ENCODE measurements at regions not wholly inside any gene's neighbourhood (a gene's known extent, or its start where the extent isn't known, plus 50 kb on each side); places are given as distances from the start of the nearest gene placed in this dataset.

DNA sequence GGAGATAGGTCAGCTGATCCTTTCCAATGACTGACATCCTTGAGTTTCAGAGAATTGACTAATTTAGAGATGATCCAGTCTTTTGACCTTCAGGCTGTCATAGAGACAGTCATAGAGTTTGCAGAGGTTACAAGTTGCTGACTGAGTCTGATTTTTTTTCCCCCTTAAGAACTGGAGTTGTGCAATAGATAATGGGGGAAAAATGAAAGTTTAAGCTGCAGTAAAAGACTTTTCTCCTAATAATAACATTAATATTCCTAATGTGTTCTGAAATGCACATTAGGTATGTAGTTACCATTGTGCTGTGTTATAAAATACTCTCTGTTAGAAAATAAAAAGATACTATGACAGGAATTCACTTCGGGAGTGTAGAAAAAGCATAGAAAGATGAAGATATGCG lies 876.9 kb upstream of the RAG2 start:
- H3K36me3 ChIP-seq (ENCODE audit: insufficient read depth, low read length), result no peaks in the 10 kb centered on the region
- H4K20me1 ChIP-seq (ENCODE audit: insufficient read depth, low read length), result no peaks in the 10 kb centered on the region
- no peak overlapping the region for H3K4me3 ChIP-seq (ENCODE audit: low read depth, low read length, poor library complexity, severe bottlenecking)
- no peak overlapping the region for H3K27ac ChIP-seq (ENCODE audit: low read depth, low read length, poor library complexity, severe bottlenecking)
- intact Hi-C loops (cut with micrococcal nuclease; ENCODE audit: unreplicated experiment), result no loop called here
- H3K4me1 ChIP-seq (ENCODE audit: insufficient read depth, low read length, poor library complexity, severe bottlenecking), result no peaks in the 10 kb centered on the region
- no peaks in the 10 kb centered on the region for H3K79me2 ChIP-seq (ENCODE audit: insufficient read depth, low read depth, low read length)
- H2AFZ ChIP-seq (ENCODE audit: low read length), result no peak overlapping the region
- ChIA-PET POLR2A (no interaction called here), CTCF (ENCODE audit: unreplicated experiment) (no interaction called here)
- H3K4me2 ChIP-seq (ENCODE audit: low read length), result no peak overlapping the region
- no TSS peak for BruUV-seq (replicated peaks)
- peaks cover 7% of the 10 kb centered on the region; the same call in 1 of the 2 replicates for H3K9me3 ChIP-seq (ENCODE audit: low read length)
- H3K9me2 ChIP-seq (ENCODE audit: insufficient read depth, low read length), result no peaks in the 10 kb centered on the region
- DNase-seq (ENCODE audit: low spot score), result no peak
- TF ChIP-seq, protein P1, sequence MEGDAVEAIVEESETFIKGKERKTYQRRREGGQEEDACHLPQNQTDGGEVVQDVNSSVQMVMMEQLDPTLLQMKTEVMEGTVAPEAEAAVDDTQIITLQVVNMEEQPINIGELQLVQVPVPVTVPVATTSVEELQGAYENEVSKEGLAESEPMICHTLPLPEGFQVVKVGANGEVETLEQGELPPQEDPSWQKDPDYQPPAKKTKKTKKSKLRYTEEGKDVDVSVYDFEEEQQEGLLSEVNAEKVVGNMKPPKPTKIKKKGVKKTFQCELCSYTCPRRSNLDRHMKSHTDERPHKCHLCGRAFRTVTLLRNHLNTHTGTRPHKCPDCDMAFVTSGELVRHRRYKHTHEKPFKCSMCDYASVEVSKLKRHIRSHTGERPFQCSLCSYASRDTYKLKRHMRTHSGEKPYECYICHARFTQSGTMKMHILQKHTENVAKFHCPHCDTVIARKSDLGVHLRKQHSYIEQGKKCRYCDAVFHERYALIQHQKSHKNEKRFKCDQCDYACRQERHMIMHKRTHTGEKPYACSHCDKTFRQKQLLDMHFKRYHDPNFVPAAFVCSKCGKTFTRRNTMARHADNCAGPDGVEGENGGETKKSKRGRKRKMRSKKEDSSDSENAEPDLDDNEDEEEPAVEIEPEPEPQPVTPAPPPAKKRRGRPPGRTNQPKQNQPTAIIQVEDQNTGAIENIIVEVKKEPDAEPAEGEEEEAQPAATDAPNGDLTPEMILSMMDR (conservative IDR thresholded peaks at IDR 0.05; ENCODE audit: low read length), result no peak
- TF ChIP-seq EZH2phosphoT487 (IDR thresholded peaks at IDR 0.05; ENCODE audit: borderline replicate concordance, low read depth, low read length), result no peak

DNA sequence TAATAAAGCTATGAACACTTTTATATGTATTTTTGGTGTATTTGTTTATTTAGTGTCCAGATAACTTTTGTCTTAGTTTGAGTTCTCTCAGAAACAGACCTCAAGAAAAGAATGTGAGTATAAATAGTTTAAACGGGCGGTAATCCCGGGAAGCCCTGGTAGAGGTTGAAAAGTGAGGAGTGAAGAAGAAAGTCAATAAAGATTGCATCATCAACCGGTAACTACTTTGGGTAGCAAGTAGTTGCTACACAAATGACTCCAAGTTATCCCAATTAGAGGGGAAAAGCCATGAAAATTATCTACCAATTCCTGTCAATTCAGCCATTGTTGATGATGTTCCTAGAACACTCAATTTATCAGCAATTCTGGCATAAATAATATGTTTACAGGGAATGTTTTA lies 870.3 kb upstream of the RAG2 start:
- Histone ChIP-seq H3K79me2 (ENCODE audit: insufficient read depth, low read depth, low read length) (no peaks in the 10 kb centered on the region), H3K9me3 (ENCODE audit: low read length) (no peaks in the 10 kb centered on the region; the same call in 1 of the 2 replicates), H3K9me2 (ENCODE audit: insufficient read depth, low read length) (no peaks in the 10 kb centered on the region), H4K20me1 (ENCODE audit: insufficient read depth, low read length) (no peaks in the 10 kb centered on the region), H3K36me3 (ENCODE audit: insufficient read depth, low read length) (no peaks in the 10 kb centered on the region), H3K4me2 (ENCODE audit: low read length) (no peak overlapping the region), H3K4me1 (ENCODE audit: insufficient read depth, low read length, poor library complexity, severe bottlenecking) (no peaks in the 10 kb centered on the region), H3K4me3 (ENCODE audit: low read depth, low read length, poor library complexity, severe bottlenecking) (no peak overlapping the region), H2AFZ (ENCODE audit: low read length) (no peak overlapping the region), H3K27ac (ENCODE audit: low read depth, low read length, poor library complexity, severe bottlenecking) (no peak overlapping the region)
- no peak for DNase-seq (ENCODE audit: low spot score)
- ChIA-PET CTCF (ENCODE audit: unreplicated experiment) (no interaction called here), POLR2A (no interaction called here)
- no peak for TF ChIP-seq EZH2phosphoT487 (IDR thresholded peaks at IDR 0.05; ENCODE audit: borderline replicate concordance, low read depth, low read length)
- TF ChIP-seq, protein P1 (conservative IDR thresholded peaks at IDR 0.05; ENCODE audit: low read length), result no peak
- intact Hi-C loops (cut with micrococcal nuclease; ENCODE audit: unreplicated experiment), result no loop called here
- no TSS peak for BruUV-seq (replicated peaks)

DNA sequence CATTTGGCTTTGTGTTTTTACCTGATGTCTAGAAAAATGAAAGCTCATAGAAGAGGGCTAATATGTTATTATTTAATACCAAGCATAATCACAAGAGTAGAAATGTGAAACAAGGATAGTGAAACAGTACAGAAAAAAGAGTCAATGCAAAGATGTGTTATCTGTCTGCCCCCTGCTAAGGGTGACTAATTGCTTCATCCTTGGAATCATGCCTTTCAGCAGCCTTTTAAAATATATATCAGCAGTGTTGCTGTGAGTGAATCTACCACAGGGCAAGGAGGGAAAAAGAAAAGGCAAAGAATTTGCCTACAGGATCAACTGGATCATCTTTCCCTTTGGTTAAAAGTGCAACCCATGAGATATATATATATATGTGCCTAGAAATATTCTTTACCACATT lies 867.2 kb upstream of the RAG2 start:
- BruUV-seq (replicated peaks), result no TSS peak
- intact Hi-C loops (cut with micrococcal nuclease; ENCODE audit: unreplicated experiment), result no loop called here
- Histone ChIP-seq H3K9me2 (ENCODE audit: insufficient read depth, low read length) (no peaks in the 10 kb centered on the region), H4K20me1 (ENCODE audit: insufficient read depth, low read length) (no peaks in the 10 kb centered on the region), H3K27ac (ENCODE audit: low read depth, low read length, poor library complexity, severe bottlenecking) (no peak overlapping the region), H2AFZ (ENCODE audit: low read length) (no peak overlapping the region), H3K9me3 (ENCODE audit: low read length) (peaks cover 6% of the 10 kb centered on the region; the same call in 1 of the 2 replicates), H3K4me2 (ENCODE audit: low read length) (no peak overlapping the region), H3K4me1 (ENCODE audit: insufficient read depth, low read length, poor library complexity, severe bottlenecking) (no peaks in the 10 kb centered on the region), H3K36me3 (ENCODE audit: insufficient read depth, low read length) (no peaks in the 10 kb centered on the region), H3K4me3 (ENCODE audit: low read depth, low read length, poor library complexity, severe bottlenecking) (no peak overlapping the region), H3K79me2 (ENCODE audit: insufficient read depth, low read depth, low read length) (no peaks in the 10 kb centered on the region)
- CTCF ChIA-PET (ENCODE audit: unreplicated experiment), result no interaction called here
- no peak for DNase-seq (ENCODE audit: low spot score)
- TF ChIP-seq, protein P1 (conservative IDR thresholded peaks at IDR 0.05; ENCODE audit: low read length), result no peak
- TF ChIP-seq EZH2phosphoT487 (IDR thresholded peaks at IDR 0.05; ENCODE audit: borderline replicate concordance, low read depth, low read length), result no peak
- POLR2A ChIA-PET, result no interaction called here

Measured in OCI-LY7 (cell line).